ENCODE measurements at regions not wholly inside any gene's neighbourhood (a gene's known extent, or its start where the extent isn't known, plus 50 kb on each side); places are given as distances from the start of the nearest gene placed in this dataset.

GRCh38 chr5:68433923-68434879, 218.6 kb downstream of the PIK3R1 start:
- DNase-seq, result no peak

DNA sequence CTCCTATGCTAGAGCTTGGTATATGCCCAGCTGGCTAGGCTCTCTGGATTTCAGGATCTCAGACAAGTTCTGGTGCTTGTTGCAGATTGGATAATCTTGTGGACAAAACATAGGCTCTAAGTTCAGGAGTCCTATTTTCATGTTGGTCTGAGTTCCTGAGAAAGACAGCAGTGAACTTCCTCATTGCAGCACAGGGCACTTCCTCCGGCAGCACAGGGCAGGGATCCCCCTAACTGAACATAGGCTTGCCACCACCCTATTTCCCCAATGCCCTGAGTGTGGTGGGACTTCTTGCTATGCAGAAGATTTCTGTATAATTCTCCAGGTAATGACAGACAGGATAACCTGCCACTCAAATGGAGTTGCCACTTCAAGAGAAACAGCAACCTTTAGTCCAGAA, 220.1 kb downstream of the PIK3R1 start:
- no peak for DNase-seq

DNA sequence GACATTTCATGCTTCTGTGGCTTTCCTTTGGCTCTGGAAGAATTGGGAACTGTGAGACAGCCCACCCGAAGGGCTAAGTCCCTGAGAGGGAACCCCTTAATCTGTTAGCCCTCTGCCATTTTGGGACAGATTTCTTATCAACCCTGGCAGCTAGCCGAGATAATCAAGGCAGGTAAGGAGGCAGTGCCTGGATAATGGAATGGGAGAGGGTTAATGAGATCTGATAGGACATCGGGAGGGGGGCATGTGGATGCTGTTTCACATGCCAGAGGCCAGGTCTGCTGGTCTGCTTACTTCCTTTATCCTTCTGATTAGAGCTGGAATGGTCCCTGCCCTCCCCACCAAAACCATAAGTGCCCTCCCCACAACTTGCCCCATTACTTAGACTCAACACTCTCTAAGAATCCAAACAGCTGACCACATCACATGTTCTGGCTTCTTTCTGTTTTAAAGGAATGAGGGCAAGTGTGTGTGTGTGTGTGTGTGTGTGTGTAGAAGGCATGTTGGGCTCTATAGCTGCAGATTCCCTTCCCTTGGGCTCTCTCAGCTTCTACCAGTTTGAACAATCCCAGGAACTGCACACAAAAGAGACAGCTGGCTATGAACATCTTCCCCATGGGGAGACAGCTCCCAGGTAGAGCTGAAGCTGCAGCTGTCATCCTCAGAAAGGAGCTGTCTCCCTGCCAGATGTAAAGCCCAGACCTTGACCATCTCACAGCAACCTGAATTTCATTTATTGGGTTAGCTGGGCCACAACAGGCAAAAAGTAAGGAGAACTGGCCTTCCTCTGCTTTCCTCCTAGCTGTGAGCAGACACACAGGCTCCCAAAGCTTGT, 221.3 kb downstream of the PIK3R1 start:
- no peak for DNase-seq

GRCh38 chr5:68438876-68439275, 223.3 kb downstream of the PIK3R1 start:
- DNase-seq, result no peak

- DNase-seq, result no peak
These were observed 224.7 kb downstream of the PIK3R1 start for GRCh38 chr5:68440245-68440644.

DNA sequence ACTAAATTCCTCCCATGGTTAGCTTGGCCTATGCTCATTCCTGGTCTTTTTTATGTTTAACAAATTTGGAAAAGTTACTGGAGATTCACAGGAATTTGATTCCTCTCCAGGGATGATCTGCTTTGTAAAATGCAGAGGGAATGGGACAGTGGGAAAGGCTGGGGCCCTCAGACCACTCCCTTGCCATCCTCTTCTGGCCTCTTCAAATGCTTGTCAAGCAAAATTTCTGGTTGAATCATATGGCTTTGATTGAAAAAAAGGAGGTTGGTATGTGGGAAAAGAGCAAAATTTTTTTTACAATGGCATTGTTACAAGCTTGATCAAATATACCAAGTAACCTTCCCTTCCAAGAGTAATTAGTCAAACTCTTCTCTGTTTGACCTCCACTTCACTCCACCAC, 225.1 kb downstream of the PIK3R1 start:
- no peak for DNase-seq

DNA sequence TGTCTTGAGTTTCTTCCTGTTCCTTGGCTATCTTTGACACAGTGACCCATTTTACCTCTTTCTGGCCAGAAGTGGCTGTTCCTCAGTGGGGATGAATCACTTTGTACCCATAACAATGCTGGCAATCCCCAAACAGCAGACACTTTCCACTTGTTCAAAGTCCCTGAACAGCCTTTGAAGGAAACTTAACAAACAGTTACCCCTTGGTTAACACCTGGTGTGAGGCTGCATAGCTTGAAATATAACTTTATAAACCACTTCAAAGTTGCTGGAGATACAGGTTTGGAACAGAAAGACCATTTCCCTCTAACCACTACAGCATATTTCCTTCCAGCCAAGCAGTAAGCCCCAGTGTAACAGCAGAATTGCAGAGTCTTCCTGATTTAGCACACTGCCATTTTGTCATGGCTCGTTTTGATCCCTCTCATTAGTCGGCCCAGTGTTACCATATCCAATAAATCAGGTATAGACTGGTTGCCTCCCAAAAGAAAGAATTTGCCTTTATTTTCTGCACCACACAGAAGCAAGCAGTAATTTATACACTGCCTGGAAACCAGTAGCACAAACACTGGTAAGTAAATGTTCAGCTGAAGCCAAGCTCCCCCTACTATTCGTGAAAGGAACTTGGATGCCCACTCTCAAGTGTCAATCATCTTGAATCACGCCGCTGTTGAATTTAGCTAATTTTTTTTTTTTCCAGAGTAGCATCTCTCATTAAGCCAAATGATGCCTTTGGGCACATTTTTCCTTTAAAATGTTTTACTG, 225.9 kb downstream of the PIK3R1 start:
- no peak for DNase-seq

DNA sequence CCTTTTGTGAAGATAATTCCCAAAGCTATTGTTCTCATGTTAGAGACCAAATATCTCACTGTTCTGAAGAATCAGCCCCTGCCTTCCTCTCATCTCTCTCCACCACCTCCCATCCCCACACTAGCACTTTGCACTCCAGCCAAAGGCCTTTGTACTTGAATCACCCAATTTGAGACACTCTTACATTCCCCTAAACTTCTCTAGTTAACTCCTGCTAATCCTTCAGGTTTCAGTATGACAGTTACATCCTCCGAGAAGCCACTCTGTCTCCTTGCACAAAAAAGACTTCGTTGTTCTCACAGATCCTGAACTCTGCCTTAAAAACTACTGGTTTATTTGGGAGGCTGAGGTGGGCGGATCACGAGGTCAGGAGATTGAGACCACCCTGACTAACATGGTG, 227.5 kb downstream of the PIK3R1 start:
- DNase-seq, result no peak

GRCh38 chr5:68444048-68444447, 228.5 kb downstream of the PIK3R1 start:
- no peak for DNase-seq

DNA sequence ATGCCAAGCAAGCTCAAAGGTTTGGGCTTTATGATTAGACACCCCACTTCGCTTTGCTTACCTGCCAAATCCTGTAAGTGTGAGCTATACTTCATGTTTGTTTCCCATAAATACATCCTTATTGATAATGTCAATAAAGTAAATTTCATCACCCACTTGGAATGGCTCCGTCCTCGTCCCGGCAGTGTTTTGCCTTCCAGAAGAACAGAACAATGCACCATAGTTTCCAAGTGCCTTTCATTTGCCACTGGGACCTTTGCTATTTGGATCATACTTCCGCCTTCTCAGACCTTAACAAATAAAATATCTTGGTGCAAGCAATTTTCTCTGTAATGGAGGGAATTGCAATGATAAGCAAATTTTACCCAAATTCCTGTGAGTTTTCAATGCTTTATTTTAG, 229.3 kb downstream of the PIK3R1 start:
- DNase-seq, result no peak

GRCh38 chr5:68445257-68446069, 229.9 kb downstream of the PIK3R1 start:
- no peak for DNase-seq

- no peak for DNase-seq
These were observed 230.5 kb downstream of the PIK3R1 start for GRCh38 chr5:68446070-68446357.

DNA sequence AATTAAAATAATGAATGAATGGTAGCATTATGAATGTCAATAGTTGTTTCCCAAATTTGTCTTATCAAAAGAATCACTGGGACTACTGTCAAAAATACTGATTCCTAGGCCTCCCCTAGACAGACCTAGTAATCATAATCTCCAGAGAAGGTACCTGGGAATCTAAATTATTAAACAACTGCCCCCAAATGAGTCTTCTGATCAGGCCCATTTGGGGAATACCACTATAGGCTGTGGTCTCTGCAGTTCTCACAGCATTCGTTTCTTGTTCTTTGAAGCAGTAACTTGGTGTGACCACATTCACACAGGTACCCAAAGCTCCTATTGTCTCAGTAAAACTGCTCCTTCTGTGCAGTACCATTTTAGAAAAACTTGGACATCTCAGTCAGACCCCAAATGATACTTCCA, 230.9 kb downstream of the PIK3R1 start:
- DNase-seq, result no peak

DNA sequence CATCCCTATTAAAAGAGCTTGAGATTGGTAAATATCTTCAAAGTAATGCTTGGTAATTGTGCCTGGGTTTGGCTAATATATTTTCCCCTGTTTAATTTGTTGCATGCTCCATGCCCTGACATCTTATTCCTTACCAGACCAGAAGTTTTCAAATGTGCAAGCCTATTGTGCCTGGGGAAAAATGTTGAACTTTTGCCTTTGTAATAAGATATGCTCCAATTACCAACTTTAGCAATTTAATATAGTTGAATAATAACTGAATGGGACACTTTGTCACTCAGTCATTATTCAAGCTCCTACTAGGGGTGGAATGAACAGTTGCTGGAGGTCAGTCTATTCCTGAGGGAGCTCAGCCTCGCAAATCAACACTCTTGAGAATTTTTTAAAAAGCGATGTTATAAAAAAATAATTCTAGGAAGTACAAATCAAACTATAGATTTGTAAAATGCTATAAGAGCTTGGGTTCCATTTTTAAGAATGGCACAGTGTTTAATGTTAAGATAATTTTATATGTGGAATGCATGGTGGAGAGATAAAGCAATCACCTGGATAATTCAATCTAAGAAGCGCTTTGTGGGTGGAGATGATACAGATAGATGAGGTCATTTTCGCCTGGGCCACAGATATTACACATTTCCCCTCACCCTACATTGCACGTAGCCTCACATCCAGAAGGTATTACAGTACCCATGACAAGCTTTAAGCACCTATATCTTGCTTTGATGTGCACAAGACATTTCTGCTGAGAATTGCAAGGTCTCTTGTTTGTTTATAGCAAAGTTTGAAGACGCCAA, 231.8 kb downstream of the PIK3R1 start:
- no peak for DNase-seq

- no peak for DNase-seq
These were observed 233.8 kb downstream of the PIK3R1 start for GRCh38 chr5:68449380-68449779.

DNA sequence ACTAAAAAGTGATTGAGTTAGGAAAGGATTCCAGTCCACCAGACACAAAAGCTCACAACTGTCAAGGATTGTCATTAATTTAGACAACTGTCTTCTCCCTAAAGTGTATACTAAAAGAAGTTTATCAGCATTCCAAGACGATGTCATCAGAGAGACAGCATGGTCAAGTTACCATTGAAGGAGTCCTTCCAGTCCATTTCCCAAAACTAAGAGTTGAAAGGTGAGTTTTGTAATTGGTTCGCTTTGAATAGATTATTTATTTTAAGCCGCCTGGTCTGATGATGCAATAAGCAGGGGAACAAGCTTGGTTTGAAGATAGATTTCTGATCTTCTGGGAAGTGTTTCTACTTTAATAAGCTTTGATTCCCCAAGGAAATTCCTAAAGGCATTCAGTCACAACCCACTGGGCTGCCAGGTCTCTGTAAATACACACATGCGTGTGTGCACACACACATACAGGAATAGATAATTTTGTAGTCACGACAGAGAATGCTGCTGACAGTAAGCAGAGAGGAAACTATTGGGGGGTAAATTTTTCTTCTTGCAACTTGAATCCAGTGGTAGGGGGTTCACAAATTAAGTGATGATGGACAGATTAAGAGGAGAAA, 234.8 kb downstream of the PIK3R1 start:
- DNase-seq, result no peak

- no peak for DNase-seq
These were observed 236.7 kb downstream of the PIK3R1 start for GRCh38 chr5:68452286-68452685.

- no peak for DNase-seq
These were observed 238.6 kb downstream of the PIK3R1 start for GRCh38 chr5:68454172-68454571.

- DNase-seq, result no peak
These were observed 239.2 kb downstream of the PIK3R1 start for GRCh38 chr5:68454766-68455165.

- no peak for DNase-seq
These were observed 239.7 kb downstream of the PIK3R1 start for GRCh38 chr5:68455216-68455615.

DNA sequence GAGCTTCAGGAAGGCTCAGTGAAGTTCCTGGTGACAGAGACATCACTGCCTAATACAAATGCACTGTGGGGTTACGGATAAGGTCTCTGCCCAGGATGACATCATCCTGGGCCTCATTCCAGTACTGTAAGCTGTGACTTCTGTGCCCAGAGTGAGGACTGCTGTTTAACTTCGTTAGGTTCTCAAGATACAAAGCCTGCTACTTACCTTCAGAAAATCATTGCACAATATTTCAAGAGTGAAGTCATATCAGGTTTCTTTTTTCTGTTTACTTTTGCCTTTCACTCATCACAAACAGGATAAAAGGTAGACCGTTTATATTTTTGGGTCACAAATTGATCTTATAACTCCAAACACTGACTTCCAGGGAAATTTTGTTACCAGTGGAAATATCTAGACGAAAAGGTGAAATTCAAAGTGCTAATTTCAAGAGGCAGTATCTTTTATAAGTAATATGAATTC, 241.2 kb downstream of the PIK3R1 start:
- no peak for DNase-seq
